ENCODE measurements at regions not wholly inside any gene's neighbourhood (a gene's known extent, or its start where the extent isn't known, plus 50 kb on each side); places are given as distances from the start of the nearest gene placed in this dataset.

DNA sequence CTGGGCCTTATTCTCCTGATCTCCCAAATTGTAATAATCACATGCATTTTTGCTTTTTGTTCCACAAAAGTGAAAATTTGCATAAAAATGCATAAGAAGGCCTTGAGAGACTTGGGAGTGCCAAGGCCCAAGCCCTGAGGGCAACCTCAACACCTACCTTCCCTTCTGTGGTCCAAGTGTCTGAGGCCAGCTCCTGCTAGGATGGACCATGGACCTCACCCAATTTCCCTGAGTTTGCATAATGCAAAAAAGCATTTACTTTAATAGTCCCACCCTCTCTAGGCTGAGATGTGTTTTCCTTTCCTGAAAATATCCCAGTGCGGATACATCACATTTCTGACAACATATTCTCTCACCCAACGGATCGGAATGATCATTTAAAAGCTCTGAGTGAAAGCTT lies 194.1 kb upstream of the TENM4 start:
- H2BK120ac ChIP-seq (ENCODE audit: low read depth, low read length), result no peak overlapping the region
- in situ Hi-C loops (cut with MboI; ENCODE audit: low sequenced_read_pairs) (no loop called here), dilution Hi-C loops (cut with HindIII; ENCODE audit: low sequenced_read_pairs, unreplicated experiment) (no loop called here), intact Hi-C loops (cut with micrococcal nuclease) (no loop called here)
- H3K27ac ChIP-seq (ENCODE audit: insufficient read depth, low read length), result no peak overlapping the region
- no peak overlapping the region for H2AK5ac ChIP-seq (ENCODE audit: low read depth, low read length)
- H3K4me3 ChIP-seq (ENCODE audit: insufficient read depth, low read depth, low read length), result no peak overlapping the region
- H3K27me3 ChIP-seq (ENCODE audit: control insufficient read depth, insufficient read depth, low read length), result no peaks in the 10 kb centered on the region
- BruUV-seq (replicated peaks), result no TSS peak
- no peak overlapping the region for H2BK5ac ChIP-seq (ENCODE audit: low read depth, low read length, poor library complexity, severe bottlenecking)
- TF ChIP-seq, protein P1, sequence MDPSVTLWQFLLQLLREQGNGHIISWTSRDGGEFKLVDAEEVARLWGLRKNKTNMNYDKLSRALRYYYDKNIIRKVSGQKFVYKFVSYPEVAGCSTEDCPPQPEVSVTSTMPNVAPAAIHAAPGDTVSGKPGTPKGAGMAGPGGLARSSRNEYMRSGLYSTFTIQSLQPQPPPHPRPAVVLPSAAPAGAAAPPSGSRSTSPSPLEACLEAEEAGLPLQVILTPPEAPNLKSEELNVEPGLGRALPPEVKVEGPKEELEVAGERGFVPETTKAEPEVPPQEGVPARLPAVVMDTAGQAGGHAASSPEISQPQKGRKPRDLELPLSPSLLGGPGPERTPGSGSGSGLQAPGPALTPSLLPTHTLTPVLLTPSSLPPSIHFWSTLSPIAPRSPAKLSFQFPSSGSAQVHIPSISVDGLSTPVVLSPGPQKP (IDR thresholded peaks at IDR 0.05; ENCODE audit: borderline replicate concordance, low read depth, low read length), result no peak
- no peak for TF ChIP-seq RAD21 (IDR thresholded peaks at IDR 0.05; ENCODE audit: low read length)
- TF ChIP-seq RFX5 (IDR thresholded peaks at IDR 0.05; ENCODE audit: low read depth, low read length), result no peak
- no peak for TF ChIP-seq MAFK (IDR thresholded peaks at IDR 0.05; ENCODE audit: low read depth, low read length)
- TF ChIP-seq SMC3 (IDR thresholded peaks at IDR 0.05; ENCODE audit: low read depth, low read length), result no peak
- TF ChIP-seq, protein P2, sequence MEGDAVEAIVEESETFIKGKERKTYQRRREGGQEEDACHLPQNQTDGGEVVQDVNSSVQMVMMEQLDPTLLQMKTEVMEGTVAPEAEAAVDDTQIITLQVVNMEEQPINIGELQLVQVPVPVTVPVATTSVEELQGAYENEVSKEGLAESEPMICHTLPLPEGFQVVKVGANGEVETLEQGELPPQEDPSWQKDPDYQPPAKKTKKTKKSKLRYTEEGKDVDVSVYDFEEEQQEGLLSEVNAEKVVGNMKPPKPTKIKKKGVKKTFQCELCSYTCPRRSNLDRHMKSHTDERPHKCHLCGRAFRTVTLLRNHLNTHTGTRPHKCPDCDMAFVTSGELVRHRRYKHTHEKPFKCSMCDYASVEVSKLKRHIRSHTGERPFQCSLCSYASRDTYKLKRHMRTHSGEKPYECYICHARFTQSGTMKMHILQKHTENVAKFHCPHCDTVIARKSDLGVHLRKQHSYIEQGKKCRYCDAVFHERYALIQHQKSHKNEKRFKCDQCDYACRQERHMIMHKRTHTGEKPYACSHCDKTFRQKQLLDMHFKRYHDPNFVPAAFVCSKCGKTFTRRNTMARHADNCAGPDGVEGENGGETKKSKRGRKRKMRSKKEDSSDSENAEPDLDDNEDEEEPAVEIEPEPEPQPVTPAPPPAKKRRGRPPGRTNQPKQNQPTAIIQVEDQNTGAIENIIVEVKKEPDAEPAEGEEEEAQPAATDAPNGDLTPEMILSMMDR (conservative IDR thresholded peaks at IDR 0.05; ENCODE audit: low read depth, low read length), result no peak
- TF ChIP-seq FOS (IDR thresholded peaks at IDR 0.05; ENCODE audit: low read depth, low read length), result no peak
- no peak for TF ChIP-seq BHLHE40 (IDR thresholded peaks at IDR 0.05; ENCODE audit: low read depth, low read length)
- CTCF ChIA-PET, result no interaction called here
- no peak overlapping the region for H3K18ac ChIP-seq (ENCODE audit: low read depth, low read length)
- H3K9me1 ChIP-seq (ENCODE audit: insufficient read depth, low read length), result no peaks in the 10 kb centered on the region
- no peaks in the 10 kb centered on the region for H3K36me3 ChIP-seq (ENCODE audit: control insufficient read depth, insufficient read depth, low read length)
- H2BK15ac ChIP-seq (ENCODE audit: low read depth, low read length), result no peak overlapping the region
- H4K20me1 ChIP-seq (ENCODE audit: insufficient read depth, low read length), result no peaks in the 10 kb centered on the region
- ATAC-seq (ENCODE audit: low read depth) (no peak), DNase-seq (no peak)
- H4K8ac ChIP-seq (ENCODE audit: low read depth in 2 of 2, low read length in 2 of 2), result no peak overlapping the region
- no peak overlapping the region for H3K9ac ChIP-seq (ENCODE audit: low read depth, low read length)
- no peak overlapping the region for H3K4me2 ChIP-seq (ENCODE audit: low read depth, low read length)
- no peaks in the 10 kb centered on the region for H3K79me1 ChIP-seq (ENCODE audit: low read depth in 1 of 2, low read length in 2 of 2)
- no peaks in the 10 kb centered on the region for H3K4me1 ChIP-seq (ENCODE audit: control insufficient read depth, insufficient read depth, low read length)
- no peak overlapping the region for H3K23ac ChIP-seq (ENCODE audit: low read depth, low read length)
- no peak overlapping the region for H3K14ac ChIP-seq (replicated peaks; ENCODE audit: low read depth, low read length)
- POLR2A ChIA-PET (ENCODE audit: unreplicated experiment), result no interaction called here
- no peak overlapping the region for H2BK20ac ChIP-seq (ENCODE audit: low read depth, low read length)
- H2AFZ ChIP-seq (replicated peaks; ENCODE audit: low read length, poor library complexity), result no peak overlapping the region
- WGBS, 2 experiments (ENCODE audit: extremely low coverage in 2 of 2, insufficient read length in 1 of 2), result no CpG with 5 or more reads among the region's 3 CpGs
- H2AK9ac ChIP-seq (replicated peaks; ENCODE audit: low read depth, low read length, poor library complexity), result no peak overlapping the region
- H4K5ac ChIP-seq (ENCODE audit: low read depth, low read length), result no peak overlapping the region
- no peak overlapping the region for H3K56ac ChIP-seq (ENCODE audit: extremely low read depth, insufficient read depth, low read length)
- H3K9me3 ChIP-seq (ENCODE audit: control insufficient read depth, insufficient read depth, low read length), result no peaks in the 10 kb centered on the region
- no peak overlapping the region for H3K4ac ChIP-seq (ENCODE audit: low read depth, low read length)
- no peak overlapping the region for H4K91ac ChIP-seq (ENCODE audit: insufficient read depth, low read depth, low read length)
